ENCODE measurements at regions not wholly inside any gene's neighbourhood (a gene's known extent, or its start where the extent isn't known, plus 50 kb on each side); places are given as distances from the start of the nearest gene placed in this dataset.

DNA sequence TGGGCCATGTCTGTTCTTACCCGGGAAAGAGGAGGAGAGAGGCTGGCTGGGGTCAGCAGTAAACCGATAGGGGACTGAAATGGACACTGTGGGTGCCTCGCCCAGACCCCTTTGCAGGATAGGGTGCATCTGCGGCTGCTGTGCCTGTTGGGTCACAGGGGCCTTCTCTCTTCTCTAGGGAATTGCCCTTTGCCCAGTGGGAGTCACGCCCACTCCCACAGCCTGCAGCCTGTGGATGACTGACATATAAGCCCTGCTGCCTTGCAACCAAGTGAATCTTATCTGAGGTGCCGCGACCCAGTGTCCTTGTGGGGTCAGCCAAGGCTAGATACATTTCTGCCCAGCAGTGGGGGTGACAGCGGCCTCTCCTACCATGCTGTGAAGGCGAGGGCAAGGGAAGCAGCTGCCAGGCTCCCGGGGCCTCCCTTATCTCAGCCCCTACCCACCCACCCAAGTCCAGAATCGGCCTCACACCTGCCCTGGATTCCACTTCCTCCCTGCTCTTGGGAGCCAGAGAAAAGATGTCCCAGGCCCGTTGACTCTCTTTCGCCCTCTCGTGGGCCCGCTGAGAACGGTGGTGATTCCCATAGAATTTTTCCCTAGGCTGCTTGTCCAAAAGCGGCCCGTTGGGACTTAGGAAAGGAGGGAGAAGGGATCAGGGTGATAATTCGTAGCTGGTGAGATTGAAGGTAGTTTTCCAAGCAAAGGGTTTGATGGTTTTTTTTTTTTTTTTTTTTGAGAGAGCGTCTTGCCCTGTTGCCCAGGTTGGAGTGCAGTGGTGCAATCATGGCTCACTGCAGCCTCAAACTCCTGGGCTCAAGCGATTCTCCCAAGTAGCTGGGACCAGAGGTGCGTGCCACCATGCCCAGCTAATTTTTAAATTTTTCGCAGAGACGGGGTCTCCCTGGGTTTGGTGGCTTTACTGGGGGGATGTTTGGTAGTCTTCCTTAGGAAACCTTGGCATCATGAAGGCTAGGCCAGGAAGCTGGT lies 56.8 kb upstream of the SMOX start (continued):
- TF ChIP-seq, protein P1, sequence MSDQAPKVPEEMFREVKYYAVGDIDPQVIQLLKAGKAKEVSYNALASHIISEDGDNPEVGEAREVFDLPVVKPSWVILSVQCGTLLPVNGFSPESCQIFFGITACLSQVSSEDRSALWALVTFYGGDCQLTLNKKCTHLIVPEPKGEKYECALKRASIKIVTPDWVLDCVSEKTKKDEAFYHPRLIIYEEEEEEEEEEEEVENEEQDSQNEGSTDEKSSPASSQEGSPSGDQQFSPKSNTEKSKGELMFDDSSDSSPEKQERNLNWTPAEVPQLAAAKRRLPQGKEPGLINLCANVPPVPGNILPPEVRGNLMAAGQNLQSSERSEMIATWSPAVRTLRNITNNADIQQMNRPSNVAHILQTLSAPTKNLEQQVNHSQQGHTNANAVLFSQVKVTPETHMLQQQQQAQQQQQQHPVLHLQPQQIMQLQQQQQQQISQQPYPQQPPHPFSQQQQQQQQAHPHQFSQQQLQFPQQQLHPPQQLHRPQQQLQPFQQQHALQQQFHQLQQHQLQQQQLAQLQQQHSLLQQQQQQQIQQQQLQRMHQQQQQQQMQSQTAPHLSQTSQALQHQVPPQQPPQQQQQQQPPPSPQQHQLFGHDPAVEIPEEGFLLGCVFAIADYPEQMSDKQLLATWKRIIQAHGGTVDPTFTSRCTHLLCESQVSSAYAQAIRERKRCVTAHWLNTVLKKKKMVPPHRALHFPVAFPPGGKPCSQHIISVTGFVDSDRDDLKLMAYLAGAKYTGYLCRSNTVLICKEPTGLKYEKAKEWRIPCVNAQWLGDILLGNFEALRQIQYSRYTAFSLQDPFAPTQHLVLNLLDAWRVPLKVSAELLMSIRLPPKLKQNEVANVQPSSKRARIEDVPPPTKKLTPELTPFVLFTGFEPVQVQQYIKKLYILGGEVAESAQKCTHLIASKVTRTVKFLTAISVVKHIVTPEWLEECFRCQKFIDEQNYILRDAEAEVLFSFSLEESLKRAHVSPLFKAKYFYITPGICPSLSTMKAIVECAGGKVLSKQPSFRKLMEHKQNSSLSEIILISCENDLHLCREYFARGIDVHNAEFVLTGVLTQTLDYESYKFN (CRISPR knock-in tag; conservative IDR thresholded peaks at IDR 0.05), result no peak
- TF ChIP-seq EED (CRISPR knock-in tag; IDR thresholded peaks at IDR 0.05) (0 out of 2 replicates have a peak, but pooled peaks have one; percentile 54), TCF7 (IDR thresholded peaks at IDR 0.05; ENCODE audit: low read depth) (no peak), ZNF839 (CRISPR knock-in tag; IDR thresholded peaks at IDR 0.05; ENCODE audit: borderline replicate concordance) (no peak; the same call in 1 of the 2 replicates), SIX4 (CRISPR knock-in tag; IDR thresholded peaks at IDR 0.05) (no peak), PREB (CRISPR knock-in tag; IDR thresholded peaks at IDR 0.05) (no peak), ZNF557 (CRISPR knock-in tag; IDR thresholded peaks at IDR 0.05) (no peak), RBAK (CRISPR knock-in tag; IDR thresholded peaks at IDR 0.05) (no peak), GTF3A (CRISPR knock-in tag; conservative IDR thresholded peaks at IDR 0.05) (no peak), ZNF749 (CRISPR knock-in tag; IDR thresholded peaks at IDR 0.05; ENCODE audit: borderline replicate concordance) (0 out of 2 replicates have a peak, but pooled peaks have one; percentile 37), TBP (CRISPR knock-in tag; IDR thresholded peaks at IDR 0.05) (no peak)
- TF ChIP-seq, protein P2, sequence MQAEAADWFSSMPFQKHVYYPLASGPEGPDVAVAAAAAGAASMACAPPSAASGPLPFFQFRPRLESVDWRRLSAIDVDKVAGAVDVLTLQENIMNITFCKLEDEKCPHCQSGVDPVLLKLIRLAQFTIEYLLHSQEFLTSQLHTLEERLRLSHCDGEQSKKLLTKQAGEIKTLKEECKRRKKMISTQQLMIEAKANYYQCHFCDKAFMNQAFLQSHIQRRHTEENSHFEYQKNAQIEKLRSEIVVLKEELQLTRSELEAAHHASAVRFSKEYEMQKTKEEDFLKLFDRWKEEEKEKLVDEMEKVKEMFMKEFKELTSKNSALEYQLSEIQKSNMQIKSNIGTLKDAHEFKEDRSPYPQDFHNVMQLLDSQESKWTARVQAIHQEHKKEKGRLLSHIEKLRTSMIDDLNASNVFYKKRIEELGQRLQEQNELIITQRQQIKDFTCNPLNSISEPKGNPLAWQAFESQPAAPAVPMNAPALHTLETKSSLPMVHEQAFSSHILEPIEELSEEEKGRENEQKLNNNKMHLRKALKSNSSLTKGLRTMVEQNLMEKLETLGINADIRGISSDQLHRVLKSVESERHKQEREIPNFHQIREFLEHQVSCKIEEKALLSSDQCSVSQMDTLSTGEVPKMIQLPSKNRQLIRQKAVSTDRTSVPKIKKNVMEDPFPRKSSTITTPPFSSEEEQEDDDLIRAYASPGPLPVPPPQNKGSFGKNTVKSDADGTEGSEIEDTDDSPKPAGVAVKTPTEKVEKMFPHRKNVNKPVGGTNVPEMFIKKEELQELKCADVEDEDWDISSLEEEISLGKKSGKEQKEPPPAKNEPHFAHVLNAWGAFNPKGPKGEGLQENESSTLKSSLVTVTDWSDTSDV (CRISPR knock-in tag; IDR thresholded peaks at IDR 0.05), result no peak
- TF ChIP-seq, protein P3, sequence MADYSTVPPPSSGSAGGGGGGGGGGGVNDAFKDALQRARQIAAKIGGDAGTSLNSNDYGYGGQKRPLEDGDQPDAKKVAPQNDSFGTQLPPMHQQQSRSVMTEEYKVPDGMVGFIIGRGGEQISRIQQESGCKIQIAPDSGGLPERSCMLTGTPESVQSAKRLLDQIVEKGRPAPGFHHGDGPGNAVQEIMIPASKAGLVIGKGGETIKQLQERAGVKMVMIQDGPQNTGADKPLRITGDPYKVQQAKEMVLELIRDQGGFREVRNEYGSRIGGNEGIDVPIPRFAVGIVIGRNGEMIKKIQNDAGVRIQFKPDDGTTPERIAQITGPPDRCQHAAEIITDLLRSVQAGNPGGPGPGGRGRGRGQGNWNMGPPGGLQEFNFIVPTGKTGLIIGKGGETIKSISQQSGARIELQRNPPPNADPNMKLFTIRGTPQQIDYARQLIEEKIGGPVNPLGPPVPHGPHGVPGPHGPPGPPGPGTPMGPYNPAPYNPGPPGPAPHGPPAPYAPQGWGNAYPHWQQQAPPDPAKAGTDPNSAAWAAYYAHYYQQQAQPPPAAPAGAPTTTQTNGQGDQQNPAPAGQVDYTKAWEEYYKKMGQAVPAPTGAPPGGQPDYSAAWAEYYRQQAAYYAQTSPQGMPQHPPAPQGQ (CRISPR knock-in tag; IDR thresholded peaks at IDR 0.05; ENCODE audit: borderline replicate concordance), result no peak
- TF ChIP-seq, protein P4, sequence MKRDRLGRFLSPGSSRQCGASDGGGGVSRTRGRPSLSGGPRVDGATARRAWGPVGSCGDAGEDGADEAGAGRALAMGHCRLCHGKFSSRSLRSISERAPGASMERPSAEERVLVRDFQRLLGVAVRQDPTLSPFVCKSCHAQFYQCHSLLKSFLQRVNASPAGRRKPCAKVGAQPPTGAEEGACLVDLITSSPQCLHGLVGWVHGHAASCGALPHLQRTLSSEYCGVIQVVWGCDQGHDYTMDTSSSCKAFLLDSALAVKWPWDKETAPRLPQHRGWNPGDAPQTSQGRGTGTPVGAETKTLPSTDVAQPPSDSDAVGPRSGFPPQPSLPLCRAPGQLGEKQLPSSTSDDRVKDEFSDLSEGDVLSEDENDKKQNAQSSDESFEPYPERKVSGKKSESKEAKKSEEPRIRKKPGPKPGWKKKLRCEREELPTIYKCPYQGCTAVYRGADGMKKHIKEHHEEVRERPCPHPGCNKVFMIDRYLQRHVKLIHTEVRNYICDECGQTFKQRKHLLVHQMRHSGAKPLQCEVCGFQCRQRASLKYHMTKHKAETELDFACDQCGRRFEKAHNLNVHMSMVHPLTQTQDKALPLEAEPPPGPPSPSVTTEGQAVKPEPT (CRISPR knock-in tag; IDR thresholded peaks at IDR 0.05; ENCODE audit: low read depth), result no peak
